HL-60 (cell line): ENCODE measurements at regions not wholly inside any gene's neighbourhood (a gene's known extent, or its start where the extent isn't known, plus 50 kb on each side); places are given as distances from the start of the nearest gene placed in this dataset.

Experiments used
- GABPA ChIP-seq: IDR thresholded peaks from 2 replicates; pipeline ENCODE4 v1.6.1; 2012; ENCODE audit warnings: low read depth
- POLR2AphosphoS5 ChIP-seq: IDR thresholded peaks from 2 replicates; pipeline ENCODE4 v1.6.1; 2012; ENCODE audit warnings: low read depth
- SPI1 ChIP-seq: IDR thresholded peaks from 2 replicates; pipeline ENCODE4 v1.6.1; 2012; ENCODE audit warnings: low read depth, mild to moderate bottlenecking, borderline replicate concordance
- TF ChIP-seq, protein P1 (sequence below): IDR thresholded peaks from one replicate; pipeline ENCODE4 v1.5.1; 2011; ENCODE audit warnings: low read length, control low read depth, inconsistent platforms; ENCODE audit not compliant: insufficient read depth

- TF ChIP-seq, protein P1, sequence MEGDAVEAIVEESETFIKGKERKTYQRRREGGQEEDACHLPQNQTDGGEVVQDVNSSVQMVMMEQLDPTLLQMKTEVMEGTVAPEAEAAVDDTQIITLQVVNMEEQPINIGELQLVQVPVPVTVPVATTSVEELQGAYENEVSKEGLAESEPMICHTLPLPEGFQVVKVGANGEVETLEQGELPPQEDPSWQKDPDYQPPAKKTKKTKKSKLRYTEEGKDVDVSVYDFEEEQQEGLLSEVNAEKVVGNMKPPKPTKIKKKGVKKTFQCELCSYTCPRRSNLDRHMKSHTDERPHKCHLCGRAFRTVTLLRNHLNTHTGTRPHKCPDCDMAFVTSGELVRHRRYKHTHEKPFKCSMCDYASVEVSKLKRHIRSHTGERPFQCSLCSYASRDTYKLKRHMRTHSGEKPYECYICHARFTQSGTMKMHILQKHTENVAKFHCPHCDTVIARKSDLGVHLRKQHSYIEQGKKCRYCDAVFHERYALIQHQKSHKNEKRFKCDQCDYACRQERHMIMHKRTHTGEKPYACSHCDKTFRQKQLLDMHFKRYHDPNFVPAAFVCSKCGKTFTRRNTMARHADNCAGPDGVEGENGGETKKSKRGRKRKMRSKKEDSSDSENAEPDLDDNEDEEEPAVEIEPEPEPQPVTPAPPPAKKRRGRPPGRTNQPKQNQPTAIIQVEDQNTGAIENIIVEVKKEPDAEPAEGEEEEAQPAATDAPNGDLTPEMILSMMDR: no peak
- TF ChIP-seq GABPA (no peak), POLR2AphosphoS5 (no peak), SPI1 (no peak)
These were observed 68.1 kb downstream of the ESM1 start for GRCh38 chr5:54917323-54917722.
